K562 (cell line): ENCODE measurements at regions not wholly inside any gene's neighbourhood (a gene's known extent, or its start where the extent isn't known, plus 50 kb on each side); places are given as distances from the start of the nearest gene placed in this dataset.

Experiments
- BCOR ChIP-seq: fragments of 450-650 bp; IDR thresholded peaks from 2 replicates; pipeline ENCODE4 v1.6.1; 2016
- CC2D1A ChIP-seq: fragments of 450-650 bp; IDR thresholded peaks from 2 replicates; pipeline ENCODE4 v1.6.1; 2017; ENCODE audit warnings: mild to moderate bottlenecking
- FOXA1 ChIP-seq: fragments of 450-650 bp; IDR thresholded peaks from 2 replicates; pipeline ENCODE4 v1.6.1; 2016; ENCODE audit warnings: mild to moderate bottlenecking, borderline replicate concordance
- FOXJ2 ChIP-seq: fragments of 200-800 bp; sonication (Bioruptor generic); IDR thresholded peaks from 2 replicates; pipeline ENCODE4 v1.6.1; 2016; ENCODE audit warnings: missing genetic modification characterization, missing compliant biosample characterization
- KHSRP ChIP-seq: fragments of 450-650 bp; IDR thresholded peaks from 2 replicates; pipeline ENCODE4 v1.6.1; 2017
- MAZ ChIP-seq, 2 experiments: fragments of 450-650 bp in 1 of 2; sonication (generic) in 1 of 2; formaldehyde crosslinking; IDR thresholded peaks in 1 of 2; conservative IDR thresholded peaks in 1 of 2; 2 replicates each; pipeline versions ENCODE4 v1.4.0 to v1.5.0; 2020; ENCODE audit warnings: mild to moderate bottlenecking in 1 of 2, missing genetic modification reagents in 1 of 2
- MEIS2 ChIP-seq: fragments of 450-650 bp; IDR thresholded peaks from 2 replicates; pipeline ENCODE4 v1.6.1; 2014; ENCODE audit warnings: mild to moderate bottlenecking; ENCODE audit not compliant: partially characterized antibody
- MYC ChIP-seq, 2 experiments: fragments of 250-450 bp in 1 of 2; sonication (Bioruptor Pico) in 1 of 2; IDR thresholded peaks; 2 replicates each; pipeline versions ENCODE4 v1.5.1 to v1.6.1; 2012 to 2021; ENCODE audit warnings: low read depth in 2 of 2, borderline replicate concordance in 1 of 2, improper control_type of control experiment in 1 of 2, low read length in 1 of 2, mild to moderate bottlenecking in 1 of 2, moderate library complexity in 1 of 2
- PML ChIP-seq: IDR thresholded peaks from 2 replicates; pipeline ENCODE4 v1.6.1; 2012; ENCODE audit warnings: low read length, inconsistent platforms
- POLR2G ChIP-seq: fragments of 200-400 bp; formaldehyde crosslinking; IDR thresholded peaks from 2 replicates; pipeline ENCODE4 v1.6.1; 2017; ENCODE audit warnings: low read depth, mild to moderate bottlenecking, antibody characterized with exemption, low read length, moderate library complexity
- PTRF ChIP-seq: fragments of 450-650 bp; IDR thresholded peaks from 2 replicates; pipeline ENCODE4 v1.6.1; 2016; ENCODE audit warnings: mild to moderate bottlenecking, missing genetic modification characterization, missing compliant biosample characterization
- RBBP5 ChIP-seq: fragments of 200-600 bp; sonication (generic); IDR thresholded peaks from 2 replicates; pipeline ENCODE4 v1.6.1; 2012; ENCODE audit warnings: borderline replicate concordance, mild to moderate bottlenecking, low read length, control low read depth, inconsistent platforms; ENCODE audit not compliant: insufficient read depth, poor library complexity, severe bottlenecking
- SRSF1 ChIP-seq: fragments of 200-400 bp; formaldehyde crosslinking; IDR thresholded peaks from 2 replicates; pipeline ENCODE4 v1.6.1; 2017; ENCODE audit warnings: mild to moderate bottlenecking, low read depth, low read length, moderate library complexity
- SRSF7 ChIP-seq: fragments of 200-400 bp; formaldehyde crosslinking; optimal IDR thresholded peaks from 2 replicates; pipeline ENCODE3; 2017; ENCODE audit warnings: mild to moderate bottlenecking, low read depth, low read length
- SRSF9 ChIP-seq: fragments of 200-400 bp; formaldehyde crosslinking; IDR thresholded peaks from 2 replicates; pipeline ENCODE4 v1.6.1; 2017; ENCODE audit warnings: low read depth, low read length, borderline replicate concordance
- ZNF77 ChIP-seq: fragments of 250-450 bp; sonication (Bioruptor Pico); IDR thresholded peaks from 2 replicates; pipeline ENCODE4 v1.5.0; 2020
- TF ChIP-seq, protein P1 (sequence below): sonication (generic); formaldehyde crosslinking; IDR thresholded peaks from 2 replicates; pipeline ENCODE4 v1.8.1; 2023; ENCODE audit warnings: mild to moderate bottlenecking, missing genetic modification reagents
- TF ChIP-seq, protein P2 (sequence below): fragments of 450-650 bp; IDR thresholded peaks from 2 replicates; pipeline ENCODE4 v1.6.1; 2016; ENCODE audit warnings: mild to moderate bottlenecking
- TF ChIP-seq, protein P3 (sequence below): fragments of 450-650 bp; IDR thresholded peaks from 2 replicates; pipeline ENCODE4 v1.6.1; 2016
- TF ChIP-seq, protein P4 (sequence below): fragments of 250-450 bp; sonication (Bioruptor Pico); IDR thresholded peaks from 2 replicates; pipeline ENCODE4 v1.4.0; 2020; ENCODE audit warnings: mild to moderate bottlenecking, moderate library complexity, borderline replicate concordance

DNA sequence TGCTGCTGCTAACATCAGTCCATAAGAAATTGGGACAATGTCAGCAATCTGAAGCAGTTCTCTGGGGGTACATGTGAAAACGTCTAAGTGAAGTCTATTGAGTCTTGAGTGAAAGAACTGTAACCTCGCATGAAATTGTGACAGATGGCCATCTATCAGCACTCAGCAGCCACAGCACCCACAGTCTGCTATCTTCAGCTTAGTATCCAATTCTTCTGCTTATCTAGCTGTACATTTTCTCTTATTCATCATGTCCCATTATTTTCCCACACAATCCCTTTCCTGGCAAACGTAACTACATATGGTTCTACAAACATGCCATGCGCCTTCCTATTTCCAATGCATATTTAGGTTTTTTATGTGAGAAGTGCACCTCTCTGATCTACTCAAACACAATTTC, 629.7 kb downstream of the NTRK3 start (continued):
- no peak for TF ChIP-seq ZNF77 (CRISPR knock-in tag)
- TF ChIP-seq MEIS2, result peak; percentile 89
- no peak for TF ChIP-seq CC2D1A
- TF ChIP-seq, protein P1, sequence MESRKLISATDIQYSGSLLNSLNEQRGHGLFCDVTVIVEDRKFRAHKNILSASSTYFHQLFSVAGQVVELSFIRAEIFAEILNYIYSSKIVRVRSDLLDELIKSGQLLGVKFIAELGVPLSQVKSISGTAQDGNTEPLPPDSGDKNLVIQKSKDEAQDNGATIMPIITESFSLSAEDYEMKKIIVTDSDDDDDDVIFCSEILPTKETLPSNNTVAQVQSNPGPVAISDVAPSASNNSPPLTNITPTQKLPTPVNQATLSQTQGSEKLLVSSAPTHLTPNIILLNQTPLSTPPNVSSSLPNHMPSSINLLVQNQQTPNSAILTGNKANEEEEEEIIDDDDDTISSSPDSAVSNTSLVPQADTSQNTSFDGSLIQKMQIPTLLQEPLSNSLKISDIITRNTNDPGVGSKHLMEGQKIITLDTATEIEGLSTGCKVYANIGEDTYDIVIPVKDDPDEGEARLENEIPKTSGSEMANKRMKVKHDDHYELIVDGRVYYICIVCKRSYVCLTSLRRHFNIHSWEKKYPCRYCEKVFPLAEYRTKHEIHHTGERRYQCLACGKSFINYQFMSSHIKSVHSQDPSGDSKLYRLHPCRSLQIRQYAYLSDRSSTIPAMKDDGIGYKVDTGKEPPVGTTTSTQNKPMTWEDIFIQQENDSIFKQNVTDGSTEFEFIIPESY (CRISPR knock-in tag), result no peak
- TF ChIP-seq RBBP5, result no peak
- TF ChIP-seq SRSF9, result no peak
- TF ChIP-seq SRSF7, result no peak
- no peak for TF ChIP-seq KHSRP
- TF ChIP-seq, protein P2, sequence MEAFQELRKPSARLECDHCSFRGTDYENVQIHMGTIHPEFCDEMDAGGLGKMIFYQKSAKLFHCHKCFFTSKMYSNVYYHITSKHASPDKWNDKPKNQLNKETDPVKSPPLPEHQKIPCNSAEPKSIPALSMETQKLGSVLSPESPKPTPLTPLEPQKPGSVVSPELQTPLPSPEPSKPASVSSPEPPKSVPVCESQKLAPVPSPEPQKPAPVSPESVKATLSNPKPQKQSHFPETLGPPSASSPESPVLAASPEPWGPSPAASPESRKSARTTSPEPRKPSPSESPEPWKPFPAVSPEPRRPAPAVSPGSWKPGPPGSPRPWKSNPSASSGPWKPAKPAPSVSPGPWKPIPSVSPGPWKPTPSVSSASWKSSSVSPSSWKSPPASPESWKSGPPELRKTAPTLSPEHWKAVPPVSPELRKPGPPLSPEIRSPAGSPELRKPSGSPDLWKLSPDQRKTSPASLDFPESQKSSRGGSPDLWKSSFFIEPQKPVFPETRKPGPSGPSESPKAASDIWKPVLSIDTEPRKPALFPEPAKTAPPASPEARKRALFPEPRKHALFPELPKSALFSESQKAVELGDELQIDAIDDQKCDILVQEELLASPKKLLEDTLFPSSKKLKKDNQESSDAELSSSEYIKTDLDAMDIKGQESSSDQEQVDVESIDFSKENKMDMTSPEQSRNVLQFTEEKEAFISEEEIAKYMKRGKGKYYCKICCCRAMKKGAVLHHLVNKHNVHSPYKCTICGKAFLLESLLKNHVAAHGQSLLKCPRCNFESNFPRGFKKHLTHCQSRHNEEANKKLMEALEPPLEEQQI, result no peak
- TF ChIP-seq BCOR, result 0 out of 2 replicates have a peak, but pooled peaks have one; percentile 15
- peak; percentile 75 for TF ChIP-seq PML
- no peak for TF ChIP-seq MAZ (CRISPR knock-in tag; conservative IDR thresholded peaks at IDR 0.05 in 1 of 2, IDR thresholded peaks at IDR 0.05 in 1 of 2)
- no peak for TF ChIP-seq MYC (IDR thresholded peaks at IDR 0.05; ENCODE audit: low read depth, low read length)
- no peak for TF ChIP-seq MYC (CRISPR knock-in tag; IDR thresholded peaks at IDR 0.05; ENCODE audit: borderline replicate concordance, low read depth)
- TF ChIP-seq, protein P3, sequence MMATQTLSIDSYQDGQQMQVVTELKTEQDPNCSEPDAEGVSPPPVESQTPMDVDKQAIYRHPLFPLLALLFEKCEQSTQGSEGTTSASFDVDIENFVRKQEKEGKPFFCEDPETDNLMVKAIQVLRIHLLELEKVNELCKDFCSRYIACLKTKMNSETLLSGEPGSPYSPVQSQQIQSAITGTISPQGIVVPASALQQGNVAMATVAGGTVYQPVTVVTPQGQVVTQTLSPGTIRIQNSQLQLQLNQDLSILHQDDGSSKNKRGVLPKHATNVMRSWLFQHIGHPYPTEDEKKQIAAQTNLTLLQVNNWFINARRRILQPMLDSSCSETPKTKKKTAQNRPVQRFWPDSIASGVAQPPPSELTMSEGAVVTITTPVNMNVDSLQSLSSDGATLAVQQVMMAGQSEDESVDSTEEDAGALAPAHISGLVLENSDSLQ, result peak; percentile 48; the same call in 1 of the 2 replicates
- TF ChIP-seq POLR2G, result no peak
- no peak for TF ChIP-seq FOXJ2
- TF ChIP-seq PTRF, result no peak
- TF ChIP-seq FOXA1, result no peak
- no peak for TF ChIP-seq SRSF1
- TF ChIP-seq, protein P4, sequence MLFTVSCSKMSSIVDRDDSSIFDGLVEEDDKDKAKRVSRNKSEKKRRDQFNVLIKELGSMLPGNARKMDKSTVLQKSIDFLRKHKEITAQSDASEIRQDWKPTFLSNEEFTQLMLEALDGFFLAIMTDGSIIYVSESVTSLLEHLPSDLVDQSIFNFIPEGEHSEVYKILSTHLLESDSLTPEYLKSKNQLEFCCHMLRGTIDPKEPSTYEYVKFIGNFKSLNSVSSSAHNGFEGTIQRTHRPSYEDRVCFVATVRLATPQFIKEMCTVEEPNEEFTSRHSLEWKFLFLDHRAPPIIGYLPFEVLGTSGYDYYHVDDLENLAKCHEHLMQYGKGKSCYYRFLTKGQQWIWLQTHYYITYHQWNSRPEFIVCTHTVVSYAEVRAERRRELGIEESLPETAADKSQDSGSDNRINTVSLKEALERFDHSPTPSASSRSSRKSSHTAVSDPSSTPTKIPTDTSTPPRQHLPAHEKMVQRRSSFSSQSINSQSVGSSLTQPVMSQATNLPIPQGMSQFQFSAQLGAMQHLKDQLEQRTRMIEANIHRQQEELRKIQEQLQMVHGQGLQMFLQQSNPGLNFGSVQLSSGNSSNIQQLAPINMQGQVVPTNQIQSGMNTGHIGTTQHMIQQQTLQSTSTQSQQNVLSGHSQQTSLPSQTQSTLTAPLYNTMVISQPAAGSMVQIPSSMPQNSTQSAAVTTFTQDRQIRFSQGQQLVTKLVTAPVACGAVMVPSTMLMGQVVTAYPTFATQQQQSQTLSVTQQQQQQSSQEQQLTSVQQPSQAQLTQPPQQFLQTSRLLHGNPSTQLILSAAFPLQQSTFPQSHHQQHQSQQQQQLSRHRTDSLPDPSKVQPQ (CRISPR knock-in tag), result no peak
